ENCODE measurements at regions not wholly inside any gene's neighbourhood (a gene's known extent, or its start where the extent isn't known, plus 50 kb on each side); places are given as distances from the start of the nearest gene placed in this dataset.

DNA sequence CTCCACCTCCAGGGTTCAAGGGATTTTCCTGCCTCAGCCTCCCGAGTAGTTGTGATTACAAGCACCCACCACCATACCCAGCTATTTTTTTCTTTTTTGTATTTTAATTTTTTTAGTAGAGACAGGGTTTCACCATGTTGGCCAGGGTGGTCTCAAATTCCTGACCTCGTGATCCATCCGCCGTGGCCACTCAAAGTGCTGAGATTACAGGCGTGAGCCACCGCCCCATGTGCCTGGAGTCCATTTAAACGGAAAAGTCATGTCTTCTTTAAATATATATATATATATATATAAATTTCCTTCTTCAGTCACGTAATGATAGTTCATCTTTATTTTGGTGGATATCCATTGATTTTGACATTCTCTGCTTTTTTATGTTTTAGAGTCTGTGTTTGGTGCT is 264.0 kb upstream of the PITX2 start:
- no peak for DNase-seq (ENCODE audit: low read depth)

DNA sequence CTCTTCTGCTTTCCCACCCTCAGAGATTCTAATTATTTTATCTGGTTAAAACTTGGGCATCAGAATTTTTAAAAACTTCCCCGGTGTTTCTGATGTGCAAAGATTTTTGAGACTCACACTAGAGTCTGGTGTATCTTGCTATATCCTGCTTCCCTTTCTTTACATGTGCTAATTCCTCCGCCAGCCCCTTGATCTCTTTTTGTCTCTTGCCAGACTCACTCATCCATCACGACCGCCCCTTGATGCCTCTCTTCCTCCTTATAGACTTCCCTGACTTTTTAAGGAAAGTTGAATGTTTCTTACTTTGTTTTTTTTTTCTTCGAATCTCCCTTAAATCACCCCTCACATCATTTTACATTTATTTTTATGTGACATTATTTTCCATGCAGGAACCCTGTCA is 274.9 kb upstream of the PITX2 start:
- no peak for DNase-seq (ENCODE audit: low read depth)

DNA sequence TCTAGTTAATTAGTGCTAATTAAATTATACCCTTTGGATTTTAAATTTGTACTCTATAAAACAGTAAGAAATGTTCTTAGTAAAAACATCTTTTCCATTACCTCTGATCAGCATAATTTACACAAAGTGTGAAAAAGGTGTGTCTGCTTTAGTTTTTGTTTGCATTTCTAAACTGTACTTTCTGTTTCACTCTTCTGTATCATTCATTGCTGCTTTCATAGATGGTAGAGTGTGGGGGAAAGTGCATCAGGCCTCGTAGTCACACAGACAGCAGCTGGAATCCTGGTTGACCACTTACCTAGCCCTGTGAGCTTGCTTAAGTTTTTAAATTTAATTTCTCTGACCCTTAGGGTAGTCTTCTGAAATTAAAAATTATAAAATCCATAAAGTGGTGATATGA is 275.4 kb upstream of the PITX2 start:
- no peak for DNase-seq (ENCODE audit: low read depth)

GRCh38 chr4:110900213-110900769 is 277.4 kb upstream of the PITX2 start:
- no peak for DNase-seq (ENCODE audit: low read depth)

- no peak for DNase-seq (ENCODE audit: low read depth)
These were observed 279.6 kb upstream of the PITX2 start for GRCh38 chr4:110902500-110902899.

DNA sequence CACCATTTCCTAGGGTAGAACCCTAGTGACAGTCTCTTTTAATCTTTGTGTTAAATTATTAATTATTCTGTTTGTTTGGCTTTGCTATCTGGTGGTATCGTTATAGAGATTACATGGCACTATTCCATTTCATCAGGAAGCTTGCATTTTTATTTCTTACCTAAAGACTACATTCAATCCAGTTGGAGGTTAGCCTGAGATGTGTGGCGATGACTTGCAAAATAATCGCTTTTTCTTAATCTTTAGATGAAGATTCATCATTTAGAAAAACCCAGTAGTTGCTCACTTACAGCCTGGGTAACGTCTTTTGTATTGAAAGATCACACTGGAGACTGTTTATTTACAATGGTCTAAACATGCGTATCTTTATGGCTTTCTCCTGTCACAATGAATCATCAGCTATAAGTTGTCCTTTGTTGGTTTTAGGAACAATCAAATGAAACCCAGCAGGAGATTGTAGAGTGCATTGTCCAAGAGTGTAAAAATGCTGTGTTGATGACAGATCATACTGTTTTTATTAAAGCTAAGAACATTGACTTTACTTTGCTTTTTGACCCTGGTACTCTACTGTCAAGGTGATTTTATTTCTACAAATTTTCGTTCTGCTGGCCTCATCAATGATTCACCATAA is 281.7 kb upstream of the PITX2 start:
- DNase-seq (ENCODE audit: low read depth) = no peak

DNA sequence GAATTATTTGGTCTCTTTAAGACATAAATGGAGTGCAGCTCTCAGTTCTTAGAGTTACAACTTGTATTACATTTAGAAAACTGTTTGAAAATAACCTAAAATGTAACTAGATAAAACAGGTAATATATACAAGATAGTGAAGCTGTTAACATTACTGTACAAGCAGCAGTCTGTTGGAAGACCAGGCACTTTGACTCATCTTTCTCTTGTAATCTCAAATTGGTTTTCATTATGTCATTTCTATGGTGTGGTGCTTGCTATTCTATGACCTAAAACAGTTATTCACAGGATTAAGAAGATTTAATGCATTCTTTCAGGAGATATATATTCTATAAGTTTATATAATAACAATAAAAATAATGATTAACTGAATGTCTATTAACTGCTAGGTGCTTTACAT is 282.5 kb upstream of the PITX2 start:
- DNase-seq (ENCODE audit: low read depth) = no peak

DNA sequence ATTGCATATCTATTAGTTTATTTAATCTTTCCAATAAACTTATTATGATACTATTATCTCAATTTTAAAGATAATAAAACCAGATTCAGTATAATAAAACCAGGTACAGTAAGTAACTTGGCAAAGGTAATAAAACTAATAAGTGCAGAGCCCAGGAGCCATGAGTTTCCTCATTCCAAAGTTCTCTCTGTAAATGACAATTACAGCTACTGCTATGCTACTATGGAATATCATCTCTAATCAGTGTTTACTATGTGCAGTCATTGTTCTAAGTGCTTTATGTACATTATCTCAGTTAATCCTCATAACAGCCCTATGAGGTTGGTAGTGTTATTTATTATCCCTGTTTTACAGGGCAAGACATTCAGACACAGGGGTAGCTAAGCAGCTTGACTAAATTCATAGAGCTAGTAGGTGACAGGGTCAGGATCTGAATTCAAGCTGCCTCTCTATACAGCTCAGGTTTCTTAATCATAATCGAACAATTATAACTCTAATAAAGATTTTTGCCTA is 285.0 kb upstream of the PITX2 start:
- no peak for DNase-seq (ENCODE audit: low read depth)

DNA sequence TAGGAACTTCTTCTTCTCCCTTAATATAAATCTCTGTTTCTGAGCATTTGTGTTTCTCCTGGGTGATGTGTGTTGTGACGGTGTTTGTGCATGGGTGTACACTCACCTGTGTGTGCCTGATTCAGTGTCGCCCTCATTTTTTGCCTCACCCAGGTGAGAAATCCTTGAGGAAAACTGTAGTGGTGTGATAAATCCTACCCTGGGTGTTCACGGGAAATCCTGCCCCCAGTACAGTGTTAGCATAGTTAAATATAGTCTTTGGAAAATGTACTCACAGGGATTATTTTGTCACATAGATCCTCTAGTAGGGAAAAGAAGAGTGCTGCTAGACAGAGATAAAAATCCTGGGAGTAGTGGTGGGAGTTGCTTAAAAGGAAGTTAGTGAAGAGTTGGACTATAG is 291.9 kb upstream of the PITX2 start:
- DNase-seq (ENCODE audit: low read depth) = no peak

- no peak for DNase-seq (ENCODE audit: low read depth)
These were observed 292.4 kb upstream of the PITX2 start for GRCh38 chr4:110915301-110915700.

DNA sequence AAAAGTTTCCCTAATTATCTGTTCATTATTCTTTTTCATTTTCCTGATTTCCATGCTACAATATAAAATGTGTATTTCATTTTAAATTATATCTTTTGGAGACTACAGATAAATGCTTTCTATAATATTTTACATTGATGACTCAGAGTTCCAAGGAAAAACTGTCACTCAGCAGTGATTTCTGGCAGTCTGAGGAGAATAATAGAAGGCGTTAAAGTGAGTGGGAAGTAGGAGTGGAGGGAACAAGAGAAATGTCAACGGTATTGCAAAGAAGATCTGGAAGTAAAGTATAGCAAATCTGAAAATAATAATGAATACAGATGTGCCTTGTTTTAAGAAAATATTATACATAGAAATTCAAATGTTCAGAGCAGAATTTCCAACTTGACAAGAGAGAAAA is 293.6 kb upstream of the PITX2 start:
- DNase-seq (ENCODE audit: low read depth) = no peak

- DNase-seq (ENCODE audit: low read depth) = no peak
These were observed 295.0 kb upstream of the PITX2 start for GRCh38 chr4:110917835-110918234.

- DNase-seq (ENCODE audit: low read depth) = no peak
These were observed 298.1 kb upstream of the PITX2 start for GRCh38 chr4:110920990-110921389.

DNA sequence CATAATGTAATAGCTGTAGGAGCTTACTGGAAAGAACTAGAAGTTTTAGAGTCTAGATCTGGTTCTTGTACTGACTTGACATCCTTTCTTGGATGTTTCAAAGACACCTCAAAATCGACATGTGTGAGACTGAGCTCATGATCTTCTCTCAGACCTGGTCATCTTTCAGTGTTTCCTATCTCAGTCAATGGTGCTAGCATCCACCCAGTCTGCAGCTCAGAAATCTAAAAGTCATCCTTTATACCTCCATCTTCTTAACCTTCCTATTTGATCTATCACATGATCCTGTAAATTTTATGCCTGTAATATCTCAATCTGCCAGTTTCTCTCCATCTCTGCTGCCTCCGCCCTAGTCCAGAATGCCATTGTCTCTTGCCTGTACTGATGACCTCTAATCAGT is 301.9 kb upstream of the PITX2 start:
- DNase-seq (ENCODE audit: low read depth) = no peak

DNA sequence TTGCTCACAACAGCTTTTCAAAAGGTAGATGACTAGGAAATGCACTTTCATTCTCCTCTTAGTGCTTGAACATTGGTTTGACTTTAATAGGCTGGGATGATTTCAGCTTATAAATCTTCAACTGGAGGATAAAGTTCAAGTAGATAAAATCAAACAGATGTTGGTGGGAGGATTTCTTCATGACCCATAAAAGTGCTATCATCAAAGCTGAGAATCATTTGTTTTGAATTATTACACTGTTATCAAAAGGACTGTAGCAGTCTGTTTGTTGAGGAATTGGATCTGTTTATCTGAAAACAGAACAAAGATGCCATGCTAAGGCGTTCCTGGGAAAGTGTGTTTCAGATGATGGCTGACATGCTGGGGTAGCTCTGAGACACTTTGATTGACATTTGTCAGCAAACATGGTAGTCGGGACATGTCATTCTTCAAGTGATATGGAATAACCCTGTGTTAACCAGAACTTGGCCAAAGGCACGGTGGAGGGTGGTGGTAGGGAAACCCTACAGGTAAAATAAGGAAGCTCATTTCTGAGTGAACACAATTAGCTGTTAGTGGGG is 304.0 kb upstream of the PITX2 start:
- no peak for DNase-seq (ENCODE audit: low read depth)

DNA sequence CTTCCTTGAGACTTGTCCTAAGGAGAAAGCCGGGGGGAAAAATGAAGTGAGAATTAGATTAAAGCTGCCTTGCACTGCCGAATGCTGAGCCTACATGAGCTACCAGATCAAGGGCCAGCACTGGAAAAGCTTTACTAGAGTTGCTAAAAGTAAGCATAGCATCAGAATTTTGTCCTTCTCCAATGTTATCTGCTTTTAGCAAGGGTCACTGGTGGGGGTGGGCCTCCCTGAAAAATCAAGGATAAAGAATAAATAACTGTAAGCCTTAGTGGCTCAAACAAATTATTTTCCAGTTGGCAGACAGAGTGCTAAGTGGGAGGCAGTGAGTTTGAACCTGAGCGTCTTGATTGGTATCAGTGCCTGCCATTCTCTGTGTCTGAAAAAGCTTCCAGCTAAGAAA is 310.5 kb upstream of the PITX2 start:
- no peak for DNase-seq (ENCODE audit: low read depth)

GRCh38 chr4:110944501-110944900 is 321.6 kb upstream of the PITX2 start:
- no peak for DNase-seq (ENCODE audit: low read depth)

- no peak for DNase-seq (ENCODE audit: low read depth)
These were observed 322.7 kb upstream of the PITX2 start for GRCh38 chr4:110945600-110945999.

- DNase-seq (ENCODE audit: low read depth) = peak; percentile 37
These were observed 326.7 kb upstream of the PITX2 start for GRCh38 chr4:110949542-110949941.

GRCh38 chr4:110950731-110951130 is 327.9 kb upstream of the PITX2 start:
- peak; percentile 34 for DNase-seq (ENCODE audit: low read depth)

GRCh38 chr4:110953191-110953590 is 330.3 kb upstream of the PITX2 start:
- DNase-seq (ENCODE audit: low read depth) = no peak

DNA sequence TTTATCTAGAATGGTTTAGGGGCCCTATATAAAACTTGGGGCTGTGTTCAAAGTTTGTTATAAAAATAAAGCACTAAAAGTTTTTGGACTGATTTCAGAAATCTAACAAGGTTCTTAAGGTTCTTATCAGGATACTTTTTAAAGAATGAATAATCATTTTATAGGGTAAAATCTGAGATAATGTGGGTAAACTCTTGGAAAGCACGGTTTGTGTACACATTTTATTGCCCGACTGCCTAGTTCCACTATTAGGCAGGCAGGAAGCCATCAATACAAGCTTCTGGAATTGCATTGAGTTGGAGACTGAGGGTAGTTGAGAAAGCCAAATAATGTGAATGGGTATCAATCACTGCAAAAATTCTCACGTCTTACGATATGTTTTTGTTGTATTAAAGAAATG is 331.0 kb upstream of the PITX2 start:
- no peak for DNase-seq (ENCODE audit: low read depth)

DNA sequence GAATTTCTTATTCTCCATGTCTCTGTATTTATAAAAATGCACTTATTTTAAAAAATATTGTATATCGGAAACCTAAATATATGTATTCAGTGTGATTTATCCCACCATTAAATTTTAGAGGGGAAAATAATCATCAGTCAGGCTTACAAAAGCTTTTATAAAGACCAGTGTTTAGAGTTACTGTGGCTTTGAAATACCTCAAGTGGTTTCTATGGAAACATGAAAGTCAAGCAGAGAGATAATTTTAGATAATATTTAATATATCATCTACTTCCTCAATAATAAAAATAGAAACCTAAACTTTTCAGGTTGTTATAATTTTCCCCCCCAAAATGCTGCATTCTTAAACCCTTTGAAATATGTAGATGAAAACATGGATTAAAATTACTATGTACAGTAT is 332.9 kb upstream of the PITX2 start:
- DNase-seq (ENCODE audit: low read depth) = no peak
